ENCODE measurements at regions not wholly inside any gene's neighbourhood (a gene's known extent, or its start where the extent isn't known, plus 50 kb on each side); places are given as distances from the start of the nearest gene placed in this dataset.

DNA sequence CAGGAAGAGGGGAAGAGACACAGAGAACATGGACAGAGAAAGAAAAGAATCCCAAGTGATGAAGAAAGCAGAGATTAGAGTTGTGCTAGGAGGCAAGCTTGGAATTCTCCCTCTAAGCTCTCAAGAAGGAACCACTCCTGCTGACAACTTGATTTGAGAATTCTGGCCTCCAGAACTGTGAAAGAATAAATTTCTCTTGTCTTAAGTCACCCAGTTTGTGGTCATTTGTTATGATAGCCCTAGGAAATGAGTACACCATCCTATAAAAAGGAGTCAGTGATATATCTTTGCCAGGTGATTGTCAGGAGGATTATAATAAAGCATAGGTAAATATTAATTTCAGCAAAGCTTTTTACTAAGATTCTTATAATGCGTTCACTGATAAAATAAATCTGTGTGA, 82.7 kb upstream of the TFEC start:
- TF ChIP-seq, protein P1, sequence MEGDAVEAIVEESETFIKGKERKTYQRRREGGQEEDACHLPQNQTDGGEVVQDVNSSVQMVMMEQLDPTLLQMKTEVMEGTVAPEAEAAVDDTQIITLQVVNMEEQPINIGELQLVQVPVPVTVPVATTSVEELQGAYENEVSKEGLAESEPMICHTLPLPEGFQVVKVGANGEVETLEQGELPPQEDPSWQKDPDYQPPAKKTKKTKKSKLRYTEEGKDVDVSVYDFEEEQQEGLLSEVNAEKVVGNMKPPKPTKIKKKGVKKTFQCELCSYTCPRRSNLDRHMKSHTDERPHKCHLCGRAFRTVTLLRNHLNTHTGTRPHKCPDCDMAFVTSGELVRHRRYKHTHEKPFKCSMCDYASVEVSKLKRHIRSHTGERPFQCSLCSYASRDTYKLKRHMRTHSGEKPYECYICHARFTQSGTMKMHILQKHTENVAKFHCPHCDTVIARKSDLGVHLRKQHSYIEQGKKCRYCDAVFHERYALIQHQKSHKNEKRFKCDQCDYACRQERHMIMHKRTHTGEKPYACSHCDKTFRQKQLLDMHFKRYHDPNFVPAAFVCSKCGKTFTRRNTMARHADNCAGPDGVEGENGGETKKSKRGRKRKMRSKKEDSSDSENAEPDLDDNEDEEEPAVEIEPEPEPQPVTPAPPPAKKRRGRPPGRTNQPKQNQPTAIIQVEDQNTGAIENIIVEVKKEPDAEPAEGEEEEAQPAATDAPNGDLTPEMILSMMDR (IDR thresholded peaks at IDR 0.05; ENCODE audit: poor library complexity): no peak
- no peak for TF ChIP-seq EZH2 (IDR thresholded peaks at IDR 0.05; ENCODE audit: borderline replicate concordance)

All from hepatocyte (in vitro differentiated cells).